HG03159 (cell line): ENCODE measurements at regions not wholly inside any gene's neighbourhood (a gene's known extent, or its start where the extent isn't known, plus 50 kb on each side); places are given as distances from the start of the nearest gene placed in this dataset.

Experiments
- ATAC-seq: cut with Tn5 transposase; IDR thresholded peaks from one replicate; pipeline ENCODE4 v1.9.1; 2021; ENCODE audit warnings: mild to moderate bottlenecking, moderate library complexity; ENCODE audit not compliant: unreplicated experiment

DNA sequence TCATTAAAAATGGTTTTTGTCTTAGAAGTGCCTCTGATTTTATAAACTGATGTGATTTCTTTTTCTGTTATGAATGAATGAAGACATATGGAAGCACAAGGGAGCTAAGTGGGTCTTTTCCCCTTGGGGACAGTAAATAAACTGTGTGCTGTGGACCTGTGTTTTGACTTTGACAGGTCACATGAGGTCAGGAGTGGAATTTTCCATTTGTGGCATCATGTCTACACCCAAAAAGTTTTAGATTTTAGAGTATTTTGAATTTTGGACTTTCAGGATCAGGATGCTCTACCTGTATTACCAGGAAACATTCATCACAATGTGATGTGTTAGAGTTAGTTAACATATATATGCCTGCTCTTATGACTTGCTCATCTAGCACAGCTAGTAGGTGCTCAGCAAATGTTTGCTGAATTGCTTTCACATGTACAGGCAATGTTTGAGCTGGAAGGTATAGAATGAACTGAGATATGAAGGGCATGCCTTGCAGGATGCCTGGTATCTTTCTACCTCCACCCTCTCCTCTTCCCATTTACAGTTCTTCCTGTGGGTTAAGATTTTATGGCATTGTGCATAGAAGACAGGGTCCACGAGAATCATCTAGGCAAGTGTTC lies 73.2 kb upstream of the NR3C1 start:
- ATAC-seq, result no peak

DNA sequence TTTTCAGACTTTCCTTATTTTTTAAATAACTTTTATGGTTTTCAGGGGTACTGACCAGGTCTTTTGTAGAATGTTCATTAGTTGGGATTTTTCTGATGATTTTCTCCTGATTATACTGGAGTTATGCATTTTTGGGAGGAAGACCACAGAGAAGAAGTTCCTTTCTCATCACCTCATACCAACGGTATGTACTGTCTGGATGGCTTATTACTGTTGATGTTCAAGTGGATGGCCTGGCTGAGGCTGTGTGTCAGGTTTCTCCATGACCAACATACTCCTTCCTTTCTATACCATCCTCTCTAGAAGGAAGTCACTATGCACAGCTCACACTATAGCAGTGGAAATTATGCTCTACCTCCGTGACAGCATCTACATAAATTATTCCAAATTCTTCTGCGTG lies 71.1 kb upstream of the NR3C1 start:
- no peak for ATAC-seq

GRCh38 chr5:143473481-143473880 lies 70.0 kb upstream of the NR3C1 start:
- ATAC-seq, result no peak

GRCh38 chr5:143472576-143472975 lies 69.1 kb upstream of the NR3C1 start:
- ATAC-seq, result no peak

DNA sequence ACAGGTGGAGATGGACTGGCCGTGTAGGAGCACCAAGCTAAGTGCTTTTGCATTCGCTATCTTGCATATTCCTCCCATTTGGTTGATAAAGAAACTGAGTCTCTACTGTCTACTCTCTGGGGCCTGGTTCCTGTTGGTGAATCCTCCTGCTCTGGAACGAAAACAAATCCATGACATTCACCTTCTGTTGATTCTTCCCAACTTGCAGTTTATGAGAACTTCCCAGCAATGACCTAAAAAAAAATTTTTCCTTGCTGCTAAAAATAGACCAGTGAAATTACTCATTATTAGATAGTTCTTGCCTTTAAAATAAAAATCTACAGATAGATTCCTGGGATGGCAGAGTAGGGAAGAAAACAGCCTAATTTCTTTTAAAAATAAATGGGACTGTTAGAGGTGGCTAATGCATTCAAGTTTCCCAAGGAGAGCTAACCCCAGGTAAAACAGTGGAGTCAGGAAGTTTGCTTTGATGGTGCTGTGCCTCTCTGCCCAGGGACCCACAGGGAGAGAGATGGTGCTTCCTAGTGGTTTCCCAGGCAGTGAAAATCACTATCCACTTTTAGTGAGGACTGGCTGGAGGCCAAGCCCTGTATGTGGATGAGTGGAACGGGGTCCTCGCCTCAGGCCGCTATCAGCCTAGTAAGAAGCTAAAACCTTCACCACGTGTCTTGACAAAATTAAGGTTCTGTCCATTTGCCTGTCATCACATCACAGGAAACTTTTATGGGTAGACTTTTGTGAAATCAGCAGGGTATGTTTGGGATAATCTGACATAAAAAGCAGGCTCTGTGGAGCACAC lies 68.4 kb upstream of the NR3C1 start:
- ATAC-seq, result no peak

GRCh38 chr5:143471041-143471509 lies 67.6 kb upstream of the NR3C1 start:
- ATAC-seq, result no peak

DNA sequence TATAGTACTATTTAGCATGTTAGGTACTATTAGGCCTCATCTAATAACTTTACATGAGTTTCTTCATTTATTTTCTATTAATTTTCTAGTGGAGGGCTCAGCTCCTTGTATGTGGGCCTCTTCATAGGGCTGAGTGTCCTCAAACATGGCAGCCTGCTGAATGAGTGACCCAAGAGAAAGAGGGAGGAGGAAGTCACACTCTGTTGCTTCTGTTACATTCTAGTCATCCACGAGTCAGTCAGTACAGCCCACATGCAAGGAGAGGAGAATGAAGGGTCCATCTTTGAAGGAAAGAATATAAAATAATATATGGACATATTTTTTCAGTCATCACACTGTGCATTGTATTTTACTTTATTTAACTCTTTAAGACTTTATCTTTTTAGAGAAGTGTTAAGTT lies 66.6 kb upstream of the NR3C1 start:
- ATAC-seq, result no peak

DNA sequence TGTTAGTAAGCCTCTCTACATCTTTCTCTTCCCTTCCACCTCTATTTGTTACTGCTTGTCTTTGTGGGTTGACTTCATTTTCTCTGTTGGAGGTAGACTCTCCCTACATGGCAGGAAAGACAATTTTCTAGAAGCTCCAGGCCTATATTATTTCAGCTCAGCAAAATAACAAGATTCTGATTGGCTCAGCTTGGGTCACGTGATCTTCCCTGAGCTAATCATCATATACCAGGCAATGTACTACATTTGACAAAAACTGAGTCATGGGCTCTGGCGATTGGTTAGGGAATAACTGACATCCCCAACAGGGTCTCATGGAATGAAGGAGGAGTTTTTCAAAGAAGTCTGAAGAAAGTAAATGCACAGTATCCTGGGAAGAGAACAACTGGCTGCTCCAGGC lies 65.6 kb upstream of the NR3C1 start:
- no peak for ATAC-seq

GRCh38 chr5:143466632-143467031 lies 63.1 kb upstream of the NR3C1 start:
- no peak for ATAC-seq

DNA sequence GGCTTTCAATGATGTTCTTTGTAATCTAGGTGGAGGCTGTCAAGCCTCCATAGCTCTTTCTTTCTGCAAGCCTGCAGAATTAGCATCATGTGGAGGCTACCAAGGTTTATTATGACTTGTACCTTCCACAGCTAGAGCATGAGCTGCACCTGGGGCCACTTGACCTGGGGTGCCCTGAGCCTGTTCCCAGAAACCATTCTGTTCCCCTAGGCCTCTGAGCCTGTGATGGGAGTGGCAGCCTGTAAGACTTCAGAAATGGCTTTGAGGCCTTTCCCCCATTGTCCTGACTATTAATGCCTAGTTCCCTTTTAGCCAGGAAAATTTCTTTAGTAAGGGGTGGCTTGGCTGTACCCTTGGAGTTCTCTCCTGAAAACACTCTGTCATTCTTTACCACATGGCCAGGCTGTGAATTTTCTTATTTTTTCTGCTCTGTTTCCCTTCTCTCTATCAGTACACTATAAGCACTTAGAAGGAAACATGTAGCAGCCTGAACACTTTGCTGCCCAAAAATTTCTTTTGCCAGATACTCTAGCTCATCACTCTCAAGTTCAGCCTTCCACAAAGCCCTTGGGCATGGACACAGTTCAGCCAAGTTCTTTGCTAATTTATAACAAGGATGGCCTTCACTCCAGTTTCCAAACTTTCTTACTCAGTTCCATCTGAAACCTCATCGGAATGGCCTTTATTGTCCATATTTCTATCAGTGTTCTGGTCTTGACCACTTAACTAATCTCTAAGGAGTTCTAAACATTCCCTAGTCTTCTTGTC lies 61.4 kb upstream of the NR3C1 start:
- ATAC-seq, result no peak

- no peak for ATAC-seq
Observed at GRCh38 chr5:143462431-143462830, 58.9 kb upstream of the NR3C1 start.

DNA sequence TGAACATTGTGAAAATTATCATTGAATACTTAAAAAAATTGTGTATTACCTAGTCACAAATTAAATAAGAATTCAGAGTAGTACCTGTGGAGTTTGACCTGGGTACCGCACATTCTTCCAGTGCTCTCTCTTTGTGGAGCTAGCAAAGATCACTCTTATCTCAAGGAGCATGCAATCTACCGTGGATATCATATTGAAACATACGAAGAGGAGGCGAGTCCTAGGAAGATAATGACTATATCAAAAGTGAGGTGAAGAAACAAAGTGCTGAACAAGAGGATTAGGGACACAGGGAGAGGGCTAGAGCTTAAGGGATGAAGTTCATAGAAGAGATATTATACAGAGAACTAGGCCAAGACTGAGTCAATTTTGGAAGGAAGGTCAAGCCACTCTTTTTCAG lies 55.9 kb upstream of the NR3C1 start:
- ATAC-seq, result no peak

- no peak for ATAC-seq
Observed at GRCh38 chr5:143456952-143457547, 53.6 kb upstream of the NR3C1 start.

GRCh38 chr5:143454936-143455516 lies 51.5 kb upstream of the NR3C1 start:
- no peak for ATAC-seq

- no peak for ATAC-seq
Observed at GRCh38 chr5:143453720-143454119, 50.2 kb upstream of the NR3C1 start.
